GM12878 (cell line): ENCODE measurements at regions not wholly inside any gene's neighbourhood (a gene's known extent, or its start where the extent isn't known, plus 50 kb on each side); places are given as distances from the start of the nearest gene placed in this dataset.
"Not testable (repeated sequence)": the region's sequence is repeated elsewhere in the genome, so short reads cannot be mapped to it uniquely, and the experiment has no call there.

Source experiments
- CEBPZ ChIP-seq: fragments of 150-350 bp; IDR thresholded peaks from 2 replicates; pipeline ENCODE4 v1.6.1; 2016; ENCODE audit warnings: low read depth, low read length
- JUND ChIP-seq: IDR thresholded peaks from 2 replicates; pipeline ENCODE4 v1.6.1; 2012; ENCODE audit warnings: low read depth, mild to moderate bottlenecking, low read length, improper control_type of control experiment, moderate library complexity
- MXI1 ChIP-seq: fragments of 150-350 bp; IDR thresholded peaks from 2 replicates; pipeline ENCODE4 v1.6.1; 2011; ENCODE audit warnings: low read depth, mild to moderate bottlenecking, inconsistent platforms, low read length, improper control_type of control experiment
- NBN ChIP-seq: fragments of 450-650 bp; IDR thresholded peaks from 2 replicates; pipeline ENCODE4 v1.6.1; 2016
- RFX5 ChIP-seq: IDR thresholded peaks from 2 replicates; pipeline ENCODE4 v1.6.1; 2011; ENCODE audit warnings: low read depth, low read length, improper control_type of control experiment

GRCh38 chr5:100379254-100379858 is 155.8 kb upstream of the FAM174A start:
- TF ChIP-seq RFX5, CEBPZ, MXI1, JUND, NBN: not testable (repeated sequence)
